Neuron (in vitro differentiated cells): ENCODE measurements at regions not wholly inside any gene's neighbourhood (a gene's known extent, or its start where the extent isn't known, plus 50 kb on each side); places are given as distances from the start of the nearest gene placed in this dataset.

Source experiments
- H2AFZ ChIP-seq: one replicate; pipeline ENCODE4 v1.6.1; 2013; ENCODE audit warnings: low read depth, mild to moderate bottlenecking, inconsistent platforms, low read length, moderate library complexity
- H3K27me3 ChIP-seq: one replicate; pipeline ENCODE4 v1.6.1; 2013; ENCODE audit warnings: low read length; ENCODE audit not compliant: insufficient read depth
- H3K36me3 ChIP-seq: one replicate; pipeline ENCODE4 v1.6.1; 2013; ENCODE audit warnings: low read length; ENCODE audit not compliant: insufficient read depth
- H3K4me1 ChIP-seq: one replicate; pipeline ENCODE4 v1.6.1; 2013; ENCODE audit warnings: low read length; ENCODE audit not compliant: insufficient read depth
- H3K4me3 ChIP-seq: 2 replicates; pipeline ENCODE4 v1.5.1; 2013; ENCODE audit warnings: mild to moderate bottlenecking, low read length, moderate library complexity
- H3K9me3 ChIP-seq: one replicate; pipeline ENCODE4 v1.6.1; 2013; ENCODE audit warnings: low read length

DNA sequence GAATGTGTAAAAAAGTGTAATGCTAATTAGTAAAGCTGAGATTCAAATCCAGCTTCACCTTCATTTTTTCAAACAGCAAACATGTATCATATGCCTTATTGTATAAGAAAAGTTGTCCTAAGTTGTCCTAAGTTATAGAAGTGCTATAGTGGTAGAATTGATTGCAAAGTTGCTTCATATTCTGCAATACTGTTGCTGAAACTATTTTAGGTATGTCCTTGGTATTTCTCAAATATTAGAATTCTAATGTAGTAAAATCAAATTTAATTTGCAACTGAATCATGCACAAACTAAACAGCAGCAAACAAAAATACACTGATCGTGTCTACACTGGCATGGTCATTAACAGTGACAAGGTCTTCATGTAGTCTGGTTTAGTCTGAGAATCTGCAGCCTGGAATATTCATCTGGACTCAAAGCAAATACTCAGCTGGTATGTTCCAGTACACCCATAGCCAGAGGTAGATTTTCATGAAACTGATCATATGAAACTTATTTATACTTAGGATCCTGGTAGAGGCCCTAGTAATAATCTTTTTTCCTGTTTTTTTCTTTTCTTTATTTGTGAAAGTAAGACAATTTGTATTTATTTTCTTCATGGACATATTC lies 555.6 kb upstream of the ZEB2 start:
- H3K27me3 ChIP-seq = no peaks in the 10 kb centered on the region
- no peak overlapping the region for H2AFZ ChIP-seq
- no peaks in the 10 kb centered on the region for H3K36me3 ChIP-seq
- no peaks in the 10 kb centered on the region for H3K4me1 ChIP-seq
- H3K4me3 ChIP-seq = no peak overlapping the region
- no peaks in the 10 kb centered on the region for H3K9me3 ChIP-seq

DNA sequence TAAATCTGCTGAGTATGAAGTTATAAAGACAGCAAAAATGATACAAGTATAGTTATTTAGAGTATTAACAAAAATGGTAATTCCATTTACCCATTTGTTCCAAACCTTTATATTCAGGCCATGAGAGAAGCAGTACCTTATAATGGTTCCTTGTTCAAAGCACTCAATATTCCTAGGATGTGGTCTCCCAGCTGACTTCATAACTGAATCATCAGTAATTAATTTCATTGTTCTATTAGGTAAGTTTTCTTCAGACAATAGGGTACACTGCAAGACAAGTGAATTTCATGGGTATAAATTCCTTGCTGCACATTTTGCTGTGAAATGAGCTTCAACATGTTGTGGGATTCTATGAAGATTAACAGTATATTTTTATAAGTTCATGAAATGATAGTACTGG lies 550.8 kb upstream of the ZEB2 start:
- Histone ChIP-seq H3K36me3 (no peaks in the 10 kb centered on the region), H2AFZ (no peak overlapping the region), H3K4me3 (no peak overlapping the region), H3K4me1 (no peaks in the 10 kb centered on the region), H3K27me3 (no peaks in the 10 kb centered on the region), H3K9me3 (no peaks in the 10 kb centered on the region)

DNA sequence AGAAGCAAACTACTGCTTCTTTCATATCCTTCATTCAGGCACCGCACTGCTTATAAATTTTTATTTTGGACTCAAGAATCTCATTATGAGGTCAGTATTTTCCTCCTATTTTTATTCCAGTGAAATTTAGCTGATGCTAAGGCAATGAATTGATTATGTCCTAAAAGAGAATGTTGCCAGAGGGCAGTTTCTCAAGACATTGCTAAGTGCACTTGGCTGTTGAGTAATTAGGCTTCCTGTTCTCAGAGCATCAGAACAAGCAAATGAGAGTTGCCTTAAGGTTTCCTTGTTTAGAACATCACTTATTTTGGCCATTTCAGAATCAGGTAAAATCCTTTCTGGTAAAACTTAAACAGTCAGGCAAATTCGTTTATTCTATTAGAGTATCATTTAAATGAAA lies 548.6 kb upstream of the ZEB2 start:
- Histone ChIP-seq H3K4me3 (no peak overlapping the region), H3K4me1 (no peaks in the 10 kb centered on the region), H3K36me3 (no peaks in the 10 kb centered on the region), H3K9me3 (no peaks in the 10 kb centered on the region), H3K27me3 (no peaks in the 10 kb centered on the region), H2AFZ (no peak overlapping the region)

DNA sequence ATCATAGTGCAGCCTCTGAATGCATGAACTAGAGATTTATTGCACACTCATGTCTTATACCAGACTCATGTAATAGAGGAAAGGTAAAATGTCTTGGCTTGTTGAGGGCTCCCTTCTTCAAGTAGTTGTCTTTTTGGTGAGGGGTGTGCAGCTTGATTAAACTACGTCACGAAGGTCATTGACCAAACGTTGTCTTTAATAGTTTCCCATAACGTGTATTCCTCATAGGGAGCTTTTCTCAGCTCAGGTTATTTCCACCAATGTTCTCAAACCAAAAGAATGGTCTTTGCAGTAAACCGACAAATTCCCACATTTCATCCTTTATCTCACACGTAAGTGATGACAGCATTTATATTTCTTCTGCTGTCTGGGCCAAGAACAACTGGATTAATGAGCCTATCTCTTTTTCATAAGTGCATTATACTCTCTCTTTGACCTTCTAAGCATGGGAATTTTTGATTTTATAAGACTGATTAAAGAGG lies 547.7 kb upstream of the ZEB2 start:
- H2AFZ ChIP-seq = no peak overlapping the region
- H3K36me3 ChIP-seq = no peaks in the 10 kb centered on the region
- no peak overlapping the region for H3K4me3 ChIP-seq
- H3K4me1 ChIP-seq = no peaks in the 10 kb centered on the region
- no peaks in the 10 kb centered on the region for H3K27me3 ChIP-seq
- H3K9me3 ChIP-seq = no peaks in the 10 kb centered on the region

DNA sequence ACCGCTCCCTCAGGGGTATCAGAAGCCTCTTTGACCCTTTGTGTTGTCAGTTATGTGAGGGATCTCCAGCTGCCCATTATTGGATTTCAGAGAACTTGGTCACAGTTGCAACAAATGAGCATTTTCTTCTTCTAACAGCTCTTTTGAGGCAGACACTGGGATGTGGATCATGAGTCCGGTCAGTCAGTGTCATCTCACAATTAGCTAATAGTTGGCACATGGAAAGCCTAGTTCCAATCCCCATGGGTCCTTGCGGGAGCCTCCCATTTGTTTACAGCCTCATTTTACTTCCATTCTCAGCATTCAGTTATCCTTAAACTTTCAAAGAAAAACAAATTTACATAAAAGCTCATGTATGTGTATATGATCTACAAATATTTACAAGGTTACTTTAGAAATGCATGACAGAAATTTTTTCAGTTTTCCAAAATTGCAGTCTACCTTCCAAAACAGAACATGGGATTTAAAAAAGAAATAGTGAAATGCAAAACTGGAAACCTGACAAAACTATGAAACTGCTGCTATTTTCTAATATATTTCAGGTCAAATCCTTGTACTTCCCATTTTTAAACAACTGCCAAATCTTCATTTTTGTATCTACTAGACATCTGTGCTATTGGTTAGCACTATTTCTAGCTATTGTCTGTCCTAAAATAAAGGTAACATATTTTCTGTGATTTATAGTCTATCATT lies 547.1 kb upstream of the ZEB2 start:
- H3K36me3 ChIP-seq = no peaks in the 10 kb centered on the region
- no peak overlapping the region for H2AFZ ChIP-seq
- no peaks in the 10 kb centered on the region for H3K9me3 ChIP-seq
- no peaks in the 10 kb centered on the region for H3K27me3 ChIP-seq
- H3K4me1 ChIP-seq = no peaks in the 10 kb centered on the region
- no peak overlapping the region for H3K4me3 ChIP-seq

DNA sequence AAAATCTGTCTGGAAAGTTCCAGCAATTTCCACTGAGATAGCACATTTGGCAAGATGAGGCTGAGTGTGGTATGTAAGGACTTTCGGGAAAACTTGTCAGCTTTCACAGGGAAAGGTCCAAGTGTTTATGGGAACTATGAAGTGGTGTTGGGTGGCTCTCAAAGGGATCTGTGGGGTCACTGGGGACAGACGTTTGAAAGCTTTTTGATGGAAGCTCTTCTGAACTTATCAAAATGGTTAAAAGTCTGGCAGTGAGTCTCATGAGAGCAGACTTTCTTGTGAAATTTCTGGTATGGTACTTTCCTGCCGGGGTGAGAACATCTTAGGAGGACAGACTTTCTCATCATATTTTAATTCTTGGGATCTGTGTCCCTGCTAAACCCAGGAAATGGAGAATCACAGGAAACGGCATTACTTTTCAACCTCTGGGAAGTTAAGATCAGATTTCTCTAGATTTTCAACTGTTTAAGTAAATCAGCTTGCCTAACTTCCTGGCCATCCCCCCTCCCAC lies 546.3 kb upstream of the ZEB2 start:
- Histone ChIP-seq H3K27me3 (no peaks in the 10 kb centered on the region), H3K4me3 (no peak overlapping the region), H3K4me1 (no peaks in the 10 kb centered on the region), H3K9me3 (no peaks in the 10 kb centered on the region), H2AFZ (no peak overlapping the region), H3K36me3 (no peaks in the 10 kb centered on the region)

DNA sequence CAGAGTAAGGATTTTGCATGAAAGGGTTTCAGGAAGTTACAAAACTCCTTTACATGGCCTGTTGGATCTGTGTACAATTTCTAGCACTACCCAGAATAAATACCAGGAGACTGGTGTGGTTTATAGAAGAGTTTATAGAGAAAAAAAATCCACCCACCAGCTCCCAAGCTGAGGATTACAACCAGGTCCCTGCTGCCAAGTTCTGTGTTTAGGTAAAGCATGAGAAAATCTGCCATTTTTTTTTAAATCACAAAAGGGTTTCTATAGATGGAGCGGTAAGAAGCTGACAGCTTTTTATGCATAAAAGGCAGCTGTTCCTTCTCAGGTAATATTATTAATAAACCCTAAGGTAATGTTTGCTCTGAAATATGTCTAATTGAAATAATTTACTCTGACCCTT lies 545.4 kb upstream of the ZEB2 start:
- Histone ChIP-seq H3K9me3 (no peaks in the 10 kb centered on the region), H3K4me1 (no peaks in the 10 kb centered on the region), H2AFZ (no peak overlapping the region), H3K4me3 (no peak overlapping the region), H3K27me3 (no peaks in the 10 kb centered on the region), H3K36me3 (no peaks in the 10 kb centered on the region)

DNA sequence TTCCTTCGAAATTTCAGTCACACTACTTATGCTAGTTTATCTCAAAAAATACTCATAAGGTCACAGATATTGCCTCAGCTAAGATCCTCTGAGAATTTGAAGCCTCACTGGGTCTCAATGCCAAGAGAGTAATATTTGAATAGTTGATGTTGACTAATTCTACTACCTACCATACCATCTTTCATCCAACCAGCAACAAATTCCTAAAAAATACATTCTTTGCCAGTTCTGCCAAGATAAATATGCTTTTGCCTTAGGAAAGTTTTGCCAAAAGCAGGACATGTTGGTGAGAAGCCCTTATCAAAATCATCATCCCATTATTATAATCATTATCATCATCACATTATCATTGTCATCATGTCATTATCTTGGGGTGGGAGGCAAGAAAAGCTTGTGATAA lies 544.6 kb upstream of the ZEB2 start:
- no peaks in the 10 kb centered on the region for H3K9me3 ChIP-seq
- H3K27me3 ChIP-seq = no peaks in the 10 kb centered on the region
- no peak overlapping the region for H3K4me3 ChIP-seq
- no peaks in the 10 kb centered on the region for H3K36me3 ChIP-seq
- no peaks in the 10 kb centered on the region for H3K4me1 ChIP-seq
- H2AFZ ChIP-seq = no peak overlapping the region

DNA sequence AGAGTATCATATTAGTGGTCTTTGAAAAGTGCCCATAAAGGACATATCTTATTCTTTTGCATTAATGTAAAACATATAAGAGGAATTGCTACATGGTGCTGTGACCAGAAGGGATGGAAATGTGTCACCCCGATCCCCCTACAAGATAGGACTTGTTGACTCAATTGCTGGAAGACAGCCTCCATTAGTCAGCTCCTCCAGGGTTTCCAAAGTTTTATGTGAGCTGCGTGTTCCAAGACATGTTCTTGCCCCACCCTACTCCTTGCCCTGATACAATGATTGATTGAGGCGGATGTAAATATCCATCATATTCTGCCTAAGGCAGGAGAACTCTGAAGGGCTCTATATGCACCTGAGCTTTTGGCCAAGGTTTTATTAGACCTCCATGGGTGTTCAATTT lies 541.0 kb upstream of the ZEB2 start:
- Histone ChIP-seq H3K4me1 (no peaks in the 10 kb centered on the region), H3K9me3 (no peaks in the 10 kb centered on the region), H2AFZ (no peak overlapping the region), H3K36me3 (no peaks in the 10 kb centered on the region), H3K27me3 (no peaks in the 10 kb centered on the region), H3K4me3 (no peak overlapping the region)

DNA sequence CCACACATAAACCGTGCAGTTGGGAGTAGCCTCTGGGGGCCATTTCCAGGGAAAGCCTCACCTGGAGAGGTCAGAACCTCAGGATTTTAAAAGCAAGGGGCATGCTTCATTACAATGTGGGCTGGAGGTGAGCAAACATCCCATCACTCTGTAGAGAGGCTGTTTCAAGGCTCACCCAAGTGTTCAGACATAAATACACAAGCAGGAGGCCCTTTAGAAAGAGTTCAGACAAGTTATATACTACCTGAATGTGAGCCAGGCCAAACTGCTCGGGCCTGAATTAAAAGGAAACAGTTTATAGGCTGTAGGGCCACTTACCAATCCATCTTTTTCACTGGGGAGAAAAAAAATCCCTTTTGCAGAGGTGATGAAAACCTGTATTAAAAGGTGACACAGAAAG lies 540.0 kb upstream of the ZEB2 start:
- Histone ChIP-seq H3K4me1 (no peaks in the 10 kb centered on the region), H2AFZ (no peak overlapping the region), H3K27me3 (no peaks in the 10 kb centered on the region), H3K4me3 (no peak overlapping the region), H3K36me3 (no peaks in the 10 kb centered on the region), H3K9me3 (no peaks in the 10 kb centered on the region)

DNA sequence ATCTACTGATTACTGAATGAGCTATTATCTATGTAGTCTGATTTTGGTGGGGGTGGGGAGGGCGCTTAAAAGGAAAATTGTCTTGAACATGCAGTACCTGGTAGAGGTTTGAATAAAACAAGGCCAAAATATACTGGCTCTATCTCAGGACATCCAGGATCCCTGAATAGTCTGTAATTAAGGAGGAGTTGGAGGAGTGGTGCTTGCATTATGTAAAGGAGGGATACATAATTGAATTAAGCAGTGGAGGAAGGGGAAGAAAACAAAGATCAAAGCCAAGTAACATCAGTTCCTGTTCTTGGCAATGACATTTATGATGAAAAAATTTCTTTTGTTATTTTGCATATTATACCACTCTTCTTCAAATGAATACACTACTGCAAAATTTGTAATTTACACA lies 539.4 kb upstream of the ZEB2 start:
- H3K36me3 ChIP-seq = no peaks in the 10 kb centered on the region
- no peaks in the 10 kb centered on the region for H3K4me1 ChIP-seq
- H2AFZ ChIP-seq = no peak overlapping the region
- no peaks in the 10 kb centered on the region for H3K9me3 ChIP-seq
- no peak overlapping the region for H3K4me3 ChIP-seq
- H3K27me3 ChIP-seq = no peaks in the 10 kb centered on the region

DNA sequence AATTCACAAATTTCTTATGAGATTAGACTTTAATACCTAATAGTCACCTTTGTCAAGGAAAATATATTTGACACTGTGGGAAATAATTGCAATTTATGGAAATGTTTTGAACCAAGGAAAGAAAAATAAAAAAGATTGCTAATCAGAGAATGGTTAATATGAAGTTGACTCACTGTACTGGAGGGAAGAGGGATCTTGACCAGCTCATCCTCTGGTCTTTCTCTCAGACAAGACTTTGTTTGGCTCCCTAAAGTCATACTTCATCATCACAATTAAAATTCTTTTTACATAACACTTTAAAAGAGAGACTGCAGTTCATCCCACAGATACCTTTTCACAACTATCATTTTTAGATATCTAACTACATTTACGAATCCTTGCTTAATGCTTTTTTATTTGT lies 538.5 kb upstream of the ZEB2 start:
- Histone ChIP-seq H3K4me1 (no peaks in the 10 kb centered on the region), H3K36me3 (no peaks in the 10 kb centered on the region), H3K9me3 (no peaks in the 10 kb centered on the region), H3K27me3 (no peaks in the 10 kb centered on the region), H2AFZ (no peak overlapping the region), H3K4me3 (no peak overlapping the region)

DNA sequence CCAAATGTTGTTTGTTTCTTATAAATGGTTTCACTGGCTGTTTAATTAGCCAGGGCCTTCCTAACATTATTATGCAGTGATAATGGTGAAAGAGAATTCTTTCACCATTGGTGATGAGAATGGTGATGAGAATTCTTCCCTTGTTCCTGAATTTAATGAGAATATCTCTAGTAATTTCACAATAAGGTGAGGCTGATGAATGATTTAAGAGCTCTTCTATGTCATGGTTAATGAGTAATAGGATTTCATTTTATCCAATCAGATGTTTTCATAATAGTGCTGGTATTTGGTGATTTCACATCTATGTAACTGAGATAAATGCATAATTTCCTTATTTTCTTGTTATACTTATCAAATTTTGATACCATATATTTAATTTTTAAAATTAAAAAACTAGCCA lies 535.7 kb upstream of the ZEB2 start:
- Histone ChIP-seq H3K4me3 (no peak overlapping the region), H3K36me3 (no peaks in the 10 kb centered on the region), H2AFZ (no peak overlapping the region), H3K4me1 (no peaks in the 10 kb centered on the region), H3K9me3 (no peaks in the 10 kb centered on the region), H3K27me3 (no peaks in the 10 kb centered on the region)

DNA sequence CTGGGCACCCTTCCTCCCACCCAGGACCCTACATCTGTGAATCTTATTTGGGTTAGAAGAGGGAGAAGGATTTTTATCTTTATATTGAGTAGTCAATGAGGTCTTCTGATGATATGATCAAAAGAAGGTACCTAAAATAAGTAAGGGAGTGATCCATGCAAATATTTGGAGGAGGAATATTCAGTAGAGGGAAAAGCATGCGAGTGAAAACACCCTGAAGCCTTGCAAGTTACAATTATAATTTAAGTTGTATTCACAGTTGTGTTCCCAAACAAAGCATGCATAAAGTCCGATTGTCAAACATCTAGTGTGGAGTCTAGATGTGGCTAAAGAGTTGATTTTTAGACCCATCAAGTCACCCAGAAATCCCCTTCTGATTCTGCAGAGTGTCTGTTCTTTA lies 530.2 kb upstream of the ZEB2 start:
- Histone ChIP-seq H3K9me3 (no peaks in the 10 kb centered on the region), H3K27me3 (no peaks in the 10 kb centered on the region), H3K36me3 (no peaks in the 10 kb centered on the region), H2AFZ (no peak overlapping the region), H3K4me1 (no peaks in the 10 kb centered on the region), H3K4me3 (no peak overlapping the region)
